CD4-positive, alpha-beta T cell treated with Interleukin-21 for 1 hour (primary cell): ENCODE measurements at regions not wholly inside any gene's neighbourhood (a gene's known extent, or its start where the extent isn't known, plus 50 kb on each side); places are given as distances from the start of the nearest gene placed in this dataset.
"Not testable (repeated sequence)": the region's sequence is repeated elsewhere in the genome, so short reads cannot be mapped to it uniquely, and the experiment has no call there.

ENCODE experiments used
- DNase-seq: peaks from one replicate; pipeline ENCODE4 v3.0.0-alpha.2; 2020

GRCh38 chr20:52049001-52049731 is 142.4 kb downstream of the ZFP64 start:
- no peak for DNase-seq

GRCh38 chr20:52047811-52048764 is 143.5 kb downstream of the ZFP64 start:
- DNase-seq = peak; percentile 29

DNA sequence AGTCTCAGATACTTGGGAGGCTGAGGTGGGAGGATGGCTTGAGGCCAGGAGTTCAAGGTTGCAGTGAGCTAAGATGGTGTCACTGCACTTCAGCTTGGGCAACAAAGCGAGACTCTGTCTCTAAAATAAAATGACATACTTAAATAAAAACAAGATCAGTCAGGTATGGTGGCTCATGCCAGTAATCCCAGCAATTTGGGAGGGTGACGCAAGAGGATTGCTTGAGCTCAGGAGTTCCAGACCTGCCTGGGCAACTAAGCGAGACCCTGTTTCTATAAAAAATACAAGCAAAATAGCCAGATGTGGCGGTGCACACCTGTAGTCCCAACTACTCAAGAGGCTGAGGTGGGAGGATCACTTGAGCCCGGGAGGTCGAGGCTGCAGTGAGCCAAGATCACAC is 149.6 kb downstream of the ZFP64 start:
- no peak for DNase-seq

DNA sequence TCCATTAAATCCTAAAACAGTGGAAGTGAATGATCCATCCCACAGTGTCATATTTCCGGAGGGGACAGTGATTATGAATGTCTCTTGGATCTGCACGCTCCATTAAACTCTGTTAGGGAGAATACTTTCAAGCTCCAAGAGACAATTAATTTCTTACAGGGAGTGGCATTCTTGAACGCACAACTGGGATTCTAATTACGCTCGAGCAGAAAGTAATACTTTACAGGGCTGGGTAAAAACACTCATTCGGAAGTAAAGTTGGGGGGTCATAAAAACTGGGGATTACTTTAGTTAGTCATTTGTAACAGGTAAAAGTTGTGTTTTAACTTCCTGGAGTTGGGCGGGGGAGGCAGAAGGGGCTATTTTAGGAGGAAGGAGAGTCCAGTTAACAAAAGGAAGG is 151.8 kb downstream of the ZFP64 start:
- DNase-seq = no peak

DNA sequence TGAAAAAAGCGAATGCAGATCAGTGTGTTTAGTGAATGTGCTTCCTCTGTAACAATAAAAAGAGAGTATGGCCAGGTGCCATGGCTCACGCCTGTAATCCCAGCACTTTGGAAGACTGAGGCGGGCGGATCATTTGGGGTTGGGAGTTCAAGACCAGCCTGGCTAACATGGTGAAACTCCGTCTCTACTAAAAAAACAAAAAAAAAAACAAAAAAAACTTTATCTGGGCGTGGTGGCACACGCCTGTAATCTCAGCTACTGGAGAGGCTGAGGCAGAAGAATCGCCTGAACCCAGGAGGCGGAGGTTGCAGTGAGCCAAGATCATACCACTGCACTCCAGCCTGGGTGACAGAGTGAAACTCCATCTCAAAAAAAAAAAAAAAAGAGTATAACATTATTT is 152.9 kb downstream of the ZFP64 start:
- not testable (repeated sequence) for DNase-seq

- no peak for DNase-seq
Measured at GRCh38 chr20:52037370-52037769, 154.2 kb downstream of the ZFP64 start.

DNA sequence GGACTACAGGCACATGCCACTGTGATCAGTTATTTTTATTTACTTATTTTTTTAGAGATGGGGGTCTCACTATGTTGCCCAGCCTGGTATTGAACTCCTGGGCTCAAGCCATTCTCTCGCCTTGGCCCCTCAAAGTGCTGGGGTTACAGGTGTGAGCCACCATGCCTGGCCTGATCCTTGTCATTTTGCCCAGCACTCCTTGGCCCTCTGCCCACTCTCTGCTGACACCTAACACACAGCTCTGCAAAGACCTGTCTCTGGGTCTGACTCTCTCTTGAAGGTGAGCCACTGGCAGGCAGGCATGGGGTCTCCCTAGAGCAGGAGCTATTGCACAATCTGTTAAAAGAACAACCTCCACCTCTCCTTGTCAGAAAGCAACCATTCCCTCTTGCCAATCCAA is 155.6 kb downstream of the ZFP64 start:
- no peak for DNase-seq

DNA sequence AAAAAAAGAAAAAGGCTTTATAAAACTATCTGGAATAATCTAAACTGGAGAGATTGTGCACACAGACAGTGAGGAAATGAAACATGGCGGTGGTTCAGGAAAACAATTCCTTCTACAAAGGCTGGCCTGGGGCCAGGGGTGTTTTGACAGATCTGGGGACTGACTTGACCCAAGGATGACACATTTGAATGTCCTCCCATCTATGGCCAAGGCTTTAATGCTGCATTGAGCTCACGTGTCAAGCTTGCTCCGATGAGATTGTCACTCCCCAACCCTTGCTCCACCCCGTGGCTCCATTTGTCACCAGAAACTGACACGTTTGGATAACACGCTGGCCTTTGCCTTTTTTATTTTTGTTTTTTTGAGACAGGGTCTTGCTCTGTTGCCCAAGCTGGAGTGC is 156.1 kb downstream of the ZFP64 start:
- no peak for DNase-seq

DNA sequence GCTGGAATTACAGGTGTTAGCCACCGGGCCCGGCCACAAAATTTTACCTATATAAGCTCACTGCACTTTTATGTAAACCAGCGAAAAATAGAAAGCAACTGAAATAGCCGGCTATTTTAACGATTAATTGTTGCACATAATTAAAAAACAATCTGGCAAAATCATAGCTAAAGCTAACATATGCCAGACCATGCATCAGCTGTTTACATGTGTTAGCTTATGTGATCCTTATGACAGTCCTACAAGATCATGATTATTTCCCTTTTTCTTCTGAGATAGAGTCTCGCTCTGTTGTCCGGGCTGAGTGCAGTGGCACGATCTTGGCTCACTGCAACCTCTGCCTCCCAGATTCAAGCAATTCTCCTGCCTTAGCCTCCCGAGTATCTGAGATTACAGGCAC is 157.0 kb downstream of the ZFP64 start:
- DNase-seq = no peak

DNA sequence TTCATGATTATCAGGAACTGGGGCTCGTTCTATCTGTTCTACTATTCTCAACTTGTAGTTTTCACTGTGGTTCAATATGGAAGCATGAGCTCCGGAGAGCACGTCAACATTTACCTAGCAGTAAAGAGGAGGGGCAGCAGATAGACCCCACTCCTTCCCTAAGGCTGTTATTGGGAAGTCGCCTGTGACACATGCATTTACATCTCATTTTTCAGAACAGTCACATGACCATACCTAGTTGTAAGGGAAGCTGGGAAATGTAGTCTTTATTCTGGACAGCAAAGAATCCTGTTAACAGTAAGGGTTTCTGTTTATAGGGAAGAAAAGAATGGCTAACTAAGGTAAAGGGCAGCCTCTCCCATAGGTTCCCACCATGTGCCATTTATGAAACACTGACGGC is 158.3 kb downstream of the ZFP64 start:
- DNase-seq = no peak

DNA sequence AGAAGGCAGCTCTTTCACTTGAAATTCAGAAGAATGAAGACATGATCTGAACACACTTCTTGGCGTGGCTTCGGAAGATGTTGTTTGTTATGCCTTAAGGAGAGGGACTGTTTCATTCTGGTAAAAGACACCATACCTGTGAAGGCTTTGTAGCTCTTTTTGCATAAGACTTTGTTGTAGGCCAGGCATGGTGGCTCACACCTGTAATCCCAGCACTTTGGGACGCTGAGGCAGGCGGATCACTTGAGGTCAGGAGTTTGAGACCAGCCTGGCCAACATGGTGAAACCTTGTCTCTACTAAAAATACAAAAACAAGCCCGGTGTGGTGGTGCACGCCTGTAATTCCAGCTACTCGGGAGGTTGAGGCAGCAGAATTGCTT is 159.3 kb downstream of the ZFP64 start:
- DNase-seq = not testable (repeated sequence)

- DNase-seq = peak; percentile 45
Measured at GRCh38 chr20:52031563-52032303, 159.8 kb downstream of the ZFP64 start.

- no peak for DNase-seq
Measured at GRCh38 chr20:52031206-52031562, 160.4 kb downstream of the ZFP64 start.

DNA sequence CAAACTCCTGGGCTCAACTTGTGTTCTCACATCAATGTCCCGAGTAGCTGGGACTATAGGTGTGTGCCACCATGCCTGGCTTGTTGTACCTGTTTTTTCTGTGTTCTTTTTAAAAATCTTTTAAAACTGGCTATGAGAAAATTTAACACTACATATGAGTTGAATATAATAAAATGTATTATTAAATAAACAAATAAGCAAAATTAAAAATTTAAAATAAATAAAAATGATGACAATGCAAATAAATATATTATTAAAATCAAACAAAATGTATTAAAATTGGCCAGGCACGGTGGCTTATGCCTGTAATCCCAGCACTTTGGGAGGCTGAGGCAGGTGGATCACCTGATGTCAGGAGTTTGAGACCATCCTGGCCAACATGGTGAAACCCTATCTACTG is 162.4 kb downstream of the ZFP64 start:
- DNase-seq = not testable (repeated sequence)

GRCh38 chr20:52025938-52026337 is 165.6 kb downstream of the ZFP64 start:
- no peak for DNase-seq

- no peak for DNase-seq
Measured at GRCh38 chr20:52019313-52019712, 172.3 kb downstream of the ZFP64 start.

GRCh38 chr20:52017669-52018317 is 173.8 kb downstream of the ZFP64 start:
- no peak for DNase-seq

GRCh38 chr20:52016022-52016421 is 175.6 kb downstream of the ZFP64 start:
- no peak for DNase-seq

GRCh38 chr20:52015155-52015554 is 176.4 kb downstream of the ZFP64 start:
- DNase-seq = no peak

- DNase-seq = no peak
Measured at GRCh38 chr20:52012079-52012478, 179.5 kb downstream of the ZFP64 start.

DNA sequence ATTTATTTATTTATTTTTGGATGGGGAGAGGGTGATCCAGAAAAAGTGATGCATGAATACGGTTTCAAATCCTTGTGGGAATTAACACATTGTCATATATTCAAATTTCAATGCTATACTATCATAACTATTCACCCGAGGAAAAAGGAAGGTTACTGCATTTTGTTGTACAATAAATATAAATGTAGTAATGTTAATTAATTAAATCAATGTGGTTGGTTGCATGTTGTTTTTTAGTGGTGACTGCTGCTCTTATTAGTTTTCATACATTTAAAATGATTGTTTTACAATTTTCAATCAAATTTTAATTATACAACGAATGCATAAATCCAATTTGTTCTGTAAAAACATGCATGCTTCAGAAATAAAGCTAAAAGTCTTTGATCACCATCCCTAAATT is 180.5 kb downstream of the ZFP64 start:
- DNase-seq = no peak

GRCh38 chr20:52010541-52010940 is 181.0 kb downstream of the ZFP64 start:
- no peak for DNase-seq

DNA sequence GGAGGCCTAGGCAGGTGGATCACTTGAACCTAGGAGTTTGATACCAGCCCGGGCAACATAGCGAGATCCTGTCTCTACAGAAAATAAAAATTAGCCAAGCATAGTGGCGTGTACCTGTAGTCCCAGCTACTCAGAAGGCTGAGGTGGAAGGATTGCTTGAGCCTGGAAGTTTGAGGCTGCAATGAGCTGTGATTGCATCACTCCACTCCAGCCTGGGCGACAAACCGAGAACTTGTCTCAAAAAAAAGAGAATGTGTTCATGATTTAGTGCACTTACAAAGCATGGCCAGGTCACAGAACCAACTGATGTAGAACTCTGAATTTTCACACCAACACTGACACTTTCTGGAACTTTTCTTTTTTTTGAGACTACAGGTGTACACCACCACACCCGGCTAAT is 182.7 kb downstream of the ZFP64 start:
- no peak for DNase-seq
